ENCODE measurements at regions not wholly inside any gene's neighbourhood (a gene's known extent, or its start where the extent isn't known, plus 50 kb on each side); places are given as distances from the start of the nearest gene placed in this dataset.

GRCh38 chr1:187051618-187052232, 223.0 kb downstream of the PLA2G4A start:
- Histone ChIP-seq H3K4me3 (ENCODE audit: insufficient read depth, low read length) (no peak overlapping the region), H3K4me1 (ENCODE audit: insufficient read depth, low read length) (no peaks in the 10 kb centered on the region), H3K27ac (ENCODE audit: low read depth, low read length) (no peak overlapping the region), H3K27me3 (ENCODE audit: insufficient read depth, low read length) (peaks cover 3% of the 10 kb centered on the region), H3K9me3 (ENCODE audit: low read depth, low read length) (no peaks in the 10 kb centered on the region), H2AFZ (ENCODE audit: low read length) (no peak overlapping the region), H3K36me3 (ENCODE audit: insufficient read depth, low read length) (no peaks in the 10 kb centered on the region), H3K4me2 (ENCODE audit: insufficient read depth, low read length) (no peak overlapping the region), H3K79me2 (ENCODE audit: insufficient read depth, low read length) (no peaks in the 10 kb centered on the region), H4K20me1 (ENCODE audit: insufficient read depth, low read length) (no peaks in the 10 kb centered on the region)
- DNase-seq (ENCODE audit: insufficient read length, low spot score, missing footprints) = no peak
- peak; percentile 56 for TF ChIP-seq CTCF (IDR thresholded peaks at IDR 0.05; ENCODE audit: extremely low read depth, low read depth, low read length)

- TF ChIP-seq CTCF (IDR thresholded peaks at IDR 0.05; ENCODE audit: extremely low read depth, low read depth, low read length) = no peak
- Histone ChIP-seq H3K27ac (ENCODE audit: low read depth, low read length) (no peak overlapping the region), H2AFZ (ENCODE audit: low read length) (no peak overlapping the region), H3K79me2 (ENCODE audit: insufficient read depth, low read length) (no peaks in the 10 kb centered on the region), H4K20me1 (ENCODE audit: insufficient read depth, low read length) (no peaks in the 10 kb centered on the region), H3K4me2 (ENCODE audit: insufficient read depth, low read length) (no peak overlapping the region), H3K9me3 (ENCODE audit: low read depth, low read length) (no peaks in the 10 kb centered on the region), H3K4me3 (ENCODE audit: insufficient read depth, low read length) (no peak overlapping the region), H3K27me3 (ENCODE audit: insufficient read depth, low read length) (no peaks in the 10 kb centered on the region), H3K36me3 (ENCODE audit: insufficient read depth, low read length) (no peaks in the 10 kb centered on the region), H3K4me1 (ENCODE audit: insufficient read depth, low read length) (no peaks in the 10 kb centered on the region)
- no peak for DNase-seq (ENCODE audit: insufficient read length, low spot score, missing footprints)
These were observed 225.1 kb downstream of the PLA2G4A start for GRCh38 chr1:187053876-187054275.

- no peak overlapping the region for H3K4me3 ChIP-seq (ENCODE audit: insufficient read depth, low read length)
- no peaks in the 10 kb centered on the region for H3K79me2 ChIP-seq (ENCODE audit: insufficient read depth, low read length)
- DNase-seq (ENCODE audit: insufficient read length, low spot score, missing footprints) = no peak
- H3K27me3 ChIP-seq (ENCODE audit: insufficient read depth, low read length) = no peaks in the 10 kb centered on the region
- no peaks in the 10 kb centered on the region for H3K9me3 ChIP-seq (ENCODE audit: low read depth, low read length)
- H3K4me1 ChIP-seq (ENCODE audit: insufficient read depth, low read length) = no peaks in the 10 kb centered on the region
- no peak overlapping the region for H3K27ac ChIP-seq (ENCODE audit: low read depth, low read length)
- no peaks in the 10 kb centered on the region for H4K20me1 ChIP-seq (ENCODE audit: insufficient read depth, low read length)
- no peak for TF ChIP-seq CTCF (IDR thresholded peaks at IDR 0.05; ENCODE audit: extremely low read depth, low read depth, low read length)
- H3K4me2 ChIP-seq (ENCODE audit: insufficient read depth, low read length) = no peak overlapping the region
- no peaks in the 10 kb centered on the region for H3K36me3 ChIP-seq (ENCODE audit: insufficient read depth, low read length)
- no peak overlapping the region for H2AFZ ChIP-seq (ENCODE audit: low read length)
These were observed 226.4 kb downstream of the PLA2G4A start for GRCh38 chr1:187054862-187055757.

- TF ChIP-seq CTCF (IDR thresholded peaks at IDR 0.05; ENCODE audit: extremely low read depth, low read depth, low read length) = no peak
- H3K27ac ChIP-seq (ENCODE audit: low read depth, low read length) = no peak overlapping the region
- no peaks in the 10 kb centered on the region for H4K20me1 ChIP-seq (ENCODE audit: insufficient read depth, low read length)
- H3K4me3 ChIP-seq (ENCODE audit: insufficient read depth, low read length) = no peak overlapping the region
- H3K4me2 ChIP-seq (ENCODE audit: insufficient read depth, low read length) = no peak overlapping the region
- no peaks in the 10 kb centered on the region for H3K27me3 ChIP-seq (ENCODE audit: insufficient read depth, low read length)
- H3K4me1 ChIP-seq (ENCODE audit: insufficient read depth, low read length) = no peaks in the 10 kb centered on the region
- H2AFZ ChIP-seq (ENCODE audit: low read length) = no peak overlapping the region
- DNase-seq (ENCODE audit: insufficient read length, low spot score, missing footprints) = no peak
- H3K36me3 ChIP-seq (ENCODE audit: insufficient read depth, low read length) = no peaks in the 10 kb centered on the region
- no peaks in the 10 kb centered on the region for H3K9me3 ChIP-seq (ENCODE audit: low read depth, low read length)
- H3K79me2 ChIP-seq (ENCODE audit: insufficient read depth, low read length) = no peaks in the 10 kb centered on the region
These were observed 234.5 kb downstream of the PLA2G4A start for GRCh38 chr1:187063271-187063670.
